ENCODE measurements at regions not wholly inside any gene's neighbourhood (a gene's known extent, or its start where the extent isn't known, plus 50 kb on each side); places are given as distances from the start of the nearest gene placed in this dataset.
"Not testable (repeated sequence)": the region's sequence is repeated elsewhere in the genome, so short reads cannot be mapped to it uniquely, and the experiment has no call there.

- H3K27me3 ChIP-seq (ENCODE audit: insufficient read depth, low read length); H3K27ac ChIP-seq (ENCODE audit: low read depth, low read length); H3K9me2 ChIP-seq (ENCODE audit: insufficient read depth); H3K36me3 ChIP-seq (ENCODE audit: control insufficient read depth in 1 of 2, insufficient read depth in 2 of 2, low read length in 2 of 2); H3K9me3 ChIP-seq (ENCODE audit: control insufficient read depth in 1 of 2, insufficient read depth in 1 of 2, low read depth in 1 of 2, low read length in 2 of 2); H3K79me2 ChIP-seq (ENCODE audit: insufficient read depth, low read length); CTCF ChIA-PET; H2AFZ ChIP-seq (ENCODE audit: low read depth, low read length, poor library complexity, severe bottlenecking); H3K4me2 ChIP-seq (ENCODE audit: low read length); POLR2A ChIA-PET; BruUV-seq (replicated peaks); H4K20me1 ChIP-seq (ENCODE audit: insufficient read depth); H3K4me1 ChIP-seq (ENCODE audit: control insufficient read depth in 1 of 2, insufficient read depth in 2 of 2, low read length in 2 of 2); H3K9ac ChIP-seq (ENCODE audit: low read length); RAD21 ChIA-PET (ENCODE audit: low non-redundant PET in 1 of 2, low total read pairs in 2 of 2, uncharacterized antibody in 2 of 2, unreplicated experiment in 2 of 2); ATAC-seq; DNase-seq (ENCODE audit: low read depth, low spot score); intact Hi-C loops (cut with micrococcal nuclease); H3K4me3 ChIP-seq (replicated peaks in 1 of 2; ENCODE audit: low read depth in 1 of 2, low read length in 2 of 2): not testable (repeated sequence)
Observed at GRCh38 chr5:1588071-1588694, 64.4 kb upstream of the LPCAT1 start.

GRCh38 chr5:1583081-1583875 lies 59.5 kb upstream of the LPCAT1 start:
- CTCF ChIA-PET, result interaction anchor here (2.5 kb wide), 1 partner anchor 11 kb away, joined by 5 read pairs; no protein-coding TSS in a partner anchor
- POLR2A ChIA-PET; RAD21 ChIA-PET (ENCODE audit: low non-redundant PET in 1 of 2, low total read pairs in 2 of 2, uncharacterized antibody in 2 of 2, unreplicated experiment in 2 of 2); H3K36me3 ChIP-seq (ENCODE audit: control insufficient read depth in 1 of 2, insufficient read depth in 2 of 2, low read length in 2 of 2); H3K4me3 ChIP-seq (replicated peaks in 1 of 2; ENCODE audit: low read depth in 1 of 2, low read length in 2 of 2); intact Hi-C loops (cut with micrococcal nuclease); H3K9me2 ChIP-seq (ENCODE audit: insufficient read depth); ATAC-seq; H3K9me3 ChIP-seq (ENCODE audit: control insufficient read depth in 1 of 2, insufficient read depth in 1 of 2, low read depth in 1 of 2, low read length in 2 of 2); H3K9ac ChIP-seq (ENCODE audit: low read length); BruUV-seq (replicated peaks); H3K79me2 ChIP-seq (ENCODE audit: insufficient read depth, low read length); H3K4me2 ChIP-seq (ENCODE audit: low read length); H3K27me3 ChIP-seq (ENCODE audit: insufficient read depth, low read length); H2AFZ ChIP-seq (ENCODE audit: low read depth, low read length, poor library complexity, severe bottlenecking); H4K20me1 ChIP-seq (ENCODE audit: insufficient read depth); DNase-seq (ENCODE audit: low read depth, low spot score); H3K27ac ChIP-seq (ENCODE audit: low read depth, low read length); H3K4me1 ChIP-seq (ENCODE audit: control insufficient read depth in 1 of 2, insufficient read depth in 2 of 2, low read length in 2 of 2): not testable (repeated sequence)

- POLR2A ChIA-PET; H2AFZ ChIP-seq (ENCODE audit: low read depth, low read length, poor library complexity, severe bottlenecking); H3K27me3 ChIP-seq (ENCODE audit: insufficient read depth, low read length); H3K4me2 ChIP-seq (ENCODE audit: low read length); RAD21 ChIA-PET (ENCODE audit: low non-redundant PET in 1 of 2, low total read pairs in 2 of 2, uncharacterized antibody in 2 of 2, unreplicated experiment in 2 of 2); ATAC-seq; H3K4me1 ChIP-seq (ENCODE audit: control insufficient read depth in 1 of 2, insufficient read depth in 2 of 2, low read length in 2 of 2); H3K4me3 ChIP-seq (replicated peaks in 1 of 2; ENCODE audit: low read depth in 1 of 2, low read length in 2 of 2); H3K9me2 ChIP-seq (ENCODE audit: insufficient read depth); CTCF ChIA-PET; H3K27ac ChIP-seq (ENCODE audit: low read depth, low read length); DNase-seq (ENCODE audit: low read depth, low spot score); intact Hi-C loops (cut with micrococcal nuclease); H4K20me1 ChIP-seq (ENCODE audit: insufficient read depth); H3K9ac ChIP-seq (ENCODE audit: low read length); H3K79me2 ChIP-seq (ENCODE audit: insufficient read depth, low read length); BruUV-seq (replicated peaks); H3K36me3 ChIP-seq (ENCODE audit: control insufficient read depth in 1 of 2, insufficient read depth in 2 of 2, low read length in 2 of 2); H3K9me3 ChIP-seq (ENCODE audit: control insufficient read depth in 1 of 2, insufficient read depth in 1 of 2, low read depth in 1 of 2, low read length in 2 of 2): not testable (repeated sequence)
Observed at GRCh38 chr5:1579389-1579788, 55.6 kb upstream of the LPCAT1 start.

- H4K20me1 ChIP-seq (ENCODE audit: insufficient read depth); H3K4me3 ChIP-seq (replicated peaks in 1 of 2; ENCODE audit: low read depth in 1 of 2, low read length in 2 of 2); H3K9me2 ChIP-seq (ENCODE audit: insufficient read depth); H3K4me2 ChIP-seq (ENCODE audit: low read length); H3K4me1 ChIP-seq (ENCODE audit: control insufficient read depth in 1 of 2, insufficient read depth in 2 of 2, low read length in 2 of 2); ATAC-seq; RAD21 ChIA-PET (ENCODE audit: low non-redundant PET in 1 of 2, low total read pairs in 2 of 2, uncharacterized antibody in 2 of 2, unreplicated experiment in 2 of 2); BruUV-seq (replicated peaks); H3K27ac ChIP-seq (ENCODE audit: low read depth, low read length); H3K9me3 ChIP-seq (ENCODE audit: control insufficient read depth in 1 of 2, insufficient read depth in 1 of 2, low read depth in 1 of 2, low read length in 2 of 2); intact Hi-C loops (cut with micrococcal nuclease); H3K9ac ChIP-seq (ENCODE audit: low read length); H3K36me3 ChIP-seq (ENCODE audit: control insufficient read depth in 1 of 2, insufficient read depth in 2 of 2, low read length in 2 of 2); CTCF ChIA-PET; H2AFZ ChIP-seq (ENCODE audit: low read depth, low read length, poor library complexity, severe bottlenecking); POLR2A ChIA-PET; H3K27me3 ChIP-seq (ENCODE audit: insufficient read depth, low read length); DNase-seq (ENCODE audit: low read depth, low spot score); H3K79me2 ChIP-seq (ENCODE audit: insufficient read depth, low read length): not testable (repeated sequence)
Observed at GRCh38 chr5:1576851-1577250, 53.1 kb upstream of the LPCAT1 start.
